ENCODE measurements at regions not wholly inside any gene's neighbourhood (a gene's known extent, or its start where the extent isn't known, plus 50 kb on each side); places are given as distances from the start of the nearest gene placed in this dataset.
"Not testable (repeated sequence)": the region's sequence is repeated elsewhere in the genome, so short reads cannot be mapped to it uniquely, and the experiment has no call there.

GRCh38 chr12:71385155-71385554, 54.4 kb upstream of the LGR5 start:
- Histone ChIP-seq H3K4me1 (no peaks in the 10 kb centered on the region), H3K27ac (no peak overlapping the region), H3K9me3 (no peaks in the 10 kb centered on the region), H3K36me3 (no peaks in the 10 kb centered on the region), H3K4me3 (no peak overlapping the region), H3K27me3 (no peaks in the 10 kb centered on the region)
- DNase-seq = no peak
- TF ChIP-seq CTCF (IDR thresholded peaks at IDR 0.05) = no peak
- TF ChIP-seq POLR2A (IDR thresholded peaks at IDR 0.05) = no peak
- intact Hi-C loops (cut with DNase I; ENCODE audit: low total_unique reads) = no loop called here
- WGBS, 5 donors = 0 to 76% (median 41%) methylated on average over 1 of the region's 1 CpG

- H3K4me1 ChIP-seq; H3K4me3 ChIP-seq; H3K27me3 ChIP-seq; intact Hi-C loops (cut with DNase I; ENCODE audit: low total_unique reads); DNase-seq; H3K9me3 ChIP-seq; H3K36me3 ChIP-seq; H3K27ac ChIP-seq: not testable (repeated sequence)
- 83 to 98% (median 97%) methylated on average over 26 to 44 of the region's 45 CpGs for WGBS, 5 donors
These were observed 62.8 kb upstream of the LGR5 start for GRCh38 chr12:71376711-71377355.

- intact Hi-C loops (cut with DNase I; ENCODE audit: low total_unique reads) = no loop called here
- H3K4me3 ChIP-seq = no peak overlapping the region
These were observed 68.5 kb upstream of the LGR5 start for GRCh38 chr12:71371122-71371521.

DNA sequence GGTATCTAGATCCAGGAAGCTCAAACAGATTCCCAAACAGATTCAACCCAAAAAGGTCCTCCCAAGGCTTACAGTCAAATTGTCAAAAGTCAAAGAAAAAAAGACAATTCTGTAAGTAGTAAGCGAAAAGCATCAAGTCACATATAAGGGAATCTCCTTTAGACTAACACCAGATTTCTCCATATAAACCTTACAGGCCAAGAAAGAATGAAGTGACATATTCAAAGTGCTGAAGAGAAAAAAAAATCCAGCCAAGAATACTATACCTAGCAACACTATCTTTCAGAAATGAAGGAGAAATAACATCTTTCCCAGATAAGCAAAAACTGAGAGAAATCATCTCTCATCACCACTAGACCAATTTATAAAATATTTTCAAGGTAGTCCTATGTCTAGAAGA, 79.6 kb upstream of the LGR5 start:
- intact Hi-C loops (cut with DNase I; ENCODE audit: low total_unique reads) = no loop called here
- TF ChIP-seq EP300 (IDR thresholded peaks at IDR 0.05) = no peak
- no peaks in the 10 kb centered on the region for H3K27me3 ChIP-seq
- H3K9me3 ChIP-seq = peaks cover 5 to 20% (median 9%) of the 10 kb centered on the region in 4 donors
- H3K4me1 ChIP-seq = no peaks in the 10 kb centered on the region
- H3K4me3 ChIP-seq = no peak overlapping the region
- H3K27ac ChIP-seq = no peak overlapping the region
- no peaks in the 10 kb centered on the region for H3K36me3 ChIP-seq
- DNase-seq = no peak
- WGBS, 5 donors = 93 to 100% (median 97%) methylated on average over 1 of the region's 1 CpG

More at GRCh38 chr12:71371122-71371521, 68.5 kb upstream of the LGR5 start:
- 44 to 66% (median 50%) methylated on average over 2 of the region's 2 CpGs for WGBS, 5 donors
- Histone ChIP-seq H3K9me3 (no peaks in the 10 kb centered on the region), H3K4me1 (no peaks in the 10 kb centered on the region), H3K27me3 (no peaks in the 10 kb centered on the region), H3K27ac (no peak overlapping the region), H3K36me3 (no peaks in the 10 kb centered on the region)
- DNase-seq = peak in 1 of 2 donors; percentile 17
- no peak for TF ChIP-seq EP300 (IDR thresholded peaks at IDR 0.05)
- no peak for TF ChIP-seq POLR2A (IDR thresholded peaks at IDR 0.05)
- no peak for TF ChIP-seq CTCF (IDR thresholded peaks at IDR 0.05)
- no peak for TF ChIP-seq POLR2AphosphoS5 (IDR thresholded peaks at IDR 0.05)

DNA sequence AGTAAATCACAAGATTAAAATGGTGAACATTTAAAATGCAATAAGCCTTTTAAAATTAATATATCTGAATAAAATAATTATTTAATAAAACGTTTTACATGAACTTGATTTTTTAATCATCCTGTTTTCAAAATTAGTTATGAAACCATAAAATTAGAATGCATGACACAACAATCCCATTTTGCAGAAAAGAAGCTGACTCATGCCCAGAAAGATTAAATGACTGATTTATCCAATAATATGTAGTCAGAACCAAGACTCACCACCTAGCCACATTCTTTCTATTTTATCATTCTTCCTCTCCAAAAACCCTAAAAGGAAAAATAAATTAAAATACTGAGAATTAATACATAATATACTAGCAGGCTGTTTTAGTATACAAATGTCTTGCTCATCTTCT, 83.0 kb upstream of the LGR5 start:
- H3K4me3 ChIP-seq = no peak overlapping the region
- intact Hi-C loops (cut with DNase I; ENCODE audit: low total_unique reads) = no loop called here
- no peaks in the 10 kb centered on the region for H3K36me3 ChIP-seq
- TF ChIP-seq POLR2A (IDR thresholded peaks at IDR 0.05) (no peak), POLR2AphosphoS5 (IDR thresholded peaks at IDR 0.05) (no peak), EP300 (IDR thresholded peaks at IDR 0.05) (no peak), CTCF (IDR thresholded peaks at IDR 0.05) (no peak)
- no peaks in the 10 kb centered on the region for H3K27me3 ChIP-seq
- peaks cover 5 to 20% (median 8%) of the 10 kb centered on the region in 4 donors for H3K9me3 ChIP-seq
- 0 to 2% (median 0%) methylated on average over 1 of the region's 1 CpG for WGBS, 5 donors
- no peaks in the 10 kb centered on the region for H3K4me1 ChIP-seq
- H3K27ac ChIP-seq = no peak overlapping the region
- no peak for DNase-seq
